ENCODE measurements at regions not wholly inside any gene's neighbourhood (a gene's known extent, or its start where the extent isn't known, plus 50 kb on each side); places are given as distances from the start of the nearest gene placed in this dataset.

- no peaks in the 10 kb centered on the region for H3K36me3 ChIP-seq (ENCODE audit: insufficient read depth, low read length)
- no peak overlapping the region for H3K9ac ChIP-seq (ENCODE audit: low read depth, low read length)
- no peaks in the 10 kb centered on the region for H3K9me3 ChIP-seq (ENCODE audit: control insufficient read depth, insufficient read depth, low read length)
- H3K4me1 ChIP-seq (ENCODE audit: insufficient read depth, low read length), result 0 out of 2 replicates have a peak, but pooled peaks cover 6% of the 10 kb centered on the region
Observed at GRCh38 chr9:89732295-89732938, 127.6 kb downstream of the GADD45G start.

- H3K4me1 ChIP-seq (ENCODE audit: insufficient read depth, low read length), result 0 out of 2 replicates have a peak, but pooled peaks cover 6% of the 10 kb centered on the region
- H3K9me3 ChIP-seq (ENCODE audit: control insufficient read depth, insufficient read depth, low read length), result no peaks in the 10 kb centered on the region
- H3K9ac ChIP-seq (ENCODE audit: low read depth, low read length), result no peak overlapping the region
- no peaks in the 10 kb centered on the region for H3K36me3 ChIP-seq (ENCODE audit: insufficient read depth, low read length)
Observed at GRCh38 chr9:89732939-89733324, 128.1 kb downstream of the GADD45G start.

- no peak overlapping the region for H3K9ac ChIP-seq (ENCODE audit: low read depth, low read length)
- H3K36me3 ChIP-seq (ENCODE audit: insufficient read depth, low read length), result no peaks in the 10 kb centered on the region
- H3K4me1 ChIP-seq (ENCODE audit: insufficient read depth, low read length), result no peaks in the 10 kb centered on the region
- H3K9me3 ChIP-seq (ENCODE audit: control insufficient read depth, insufficient read depth, low read length), result no peaks in the 10 kb centered on the region
Observed at GRCh38 chr9:89734600-89735041, 129.8 kb downstream of the GADD45G start.

GRCh38 chr9:89738137-89738932, 133.5 kb downstream of the GADD45G start:
- no peak overlapping the region for H3K9ac ChIP-seq (ENCODE audit: low read depth, low read length)
- H3K36me3 ChIP-seq (ENCODE audit: insufficient read depth, low read length), result no peaks in the 10 kb centered on the region
- H3K9me3 ChIP-seq (ENCODE audit: control insufficient read depth, insufficient read depth, low read length), result no peaks in the 10 kb centered on the region
- no peaks in the 10 kb centered on the region for H3K4me1 ChIP-seq (ENCODE audit: insufficient read depth, low read length)

GRCh38 chr9:89739511-89739910, 134.7 kb downstream of the GADD45G start:
- Histone ChIP-seq H3K9me3 (ENCODE audit: control insufficient read depth, insufficient read depth, low read length) (no peaks in the 10 kb centered on the region), H3K4me1 (ENCODE audit: insufficient read depth, low read length) (peaks cover 6% of the 10 kb centered on the region; the same call in 1 of the 2 replicates), H3K36me3 (ENCODE audit: insufficient read depth, low read length) (no peaks in the 10 kb centered on the region), H3K9ac (ENCODE audit: low read depth, low read length) (no peak overlapping the region)

GRCh38 chr9:89739916-89740315, 135.1 kb downstream of the GADD45G start:
- H3K9ac ChIP-seq (ENCODE audit: low read depth, low read length), result no peak overlapping the region
- no peaks in the 10 kb centered on the region for H3K9me3 ChIP-seq (ENCODE audit: control insufficient read depth, insufficient read depth, low read length)
- H3K36me3 ChIP-seq (ENCODE audit: insufficient read depth, low read length), result no peaks in the 10 kb centered on the region
- peaks cover 6% of the 10 kb centered on the region; the same call in 1 of the 2 replicates for H3K4me1 ChIP-seq (ENCODE audit: insufficient read depth, low read length)

GRCh38 chr9:89740722-89741121, 135.9 kb downstream of the GADD45G start:
- Histone ChIP-seq H3K9ac (ENCODE audit: low read depth, low read length) (no peak overlapping the region), H3K36me3 (ENCODE audit: insufficient read depth, low read length) (no peaks in the 10 kb centered on the region), H3K4me1 (ENCODE audit: insufficient read depth, low read length) (peaks cover 6% of the 10 kb centered on the region; the same call in 1 of the 2 replicates), H3K9me3 (ENCODE audit: control insufficient read depth, insufficient read depth, low read length) (no peaks in the 10 kb centered on the region)

GRCh38 chr9:89742660-89743059, 137.8 kb downstream of the GADD45G start:
- H3K9ac ChIP-seq (ENCODE audit: low read depth, low read length), result no peak overlapping the region
- H3K4me1 ChIP-seq (ENCODE audit: insufficient read depth, low read length), result peaks cover 6% of the 10 kb centered on the region; the same call in 1 of the 2 replicates
- no peaks in the 10 kb centered on the region for H3K36me3 ChIP-seq (ENCODE audit: insufficient read depth, low read length)
- H3K9me3 ChIP-seq (ENCODE audit: control insufficient read depth, insufficient read depth, low read length), result no peaks in the 10 kb centered on the region

- peaks cover 6% of the 10 kb centered on the region; the same call in 1 of the 2 replicates for H3K4me1 ChIP-seq (ENCODE audit: insufficient read depth, low read length)
- no peak overlapping the region for H3K9ac ChIP-seq (ENCODE audit: low read depth, low read length)
- no peaks in the 10 kb centered on the region for H3K36me3 ChIP-seq (ENCODE audit: insufficient read depth, low read length)
- no peaks in the 10 kb centered on the region for H3K9me3 ChIP-seq (ENCODE audit: control insufficient read depth, insufficient read depth, low read length)
Observed at GRCh38 chr9:89743216-89743572, 138.4 kb downstream of the GADD45G start.

GRCh38 chr9:89743573-89744254, 138.9 kb downstream of the GADD45G start:
- peaks cover 6% of the 10 kb centered on the region; the same call in 1 of the 2 replicates for H3K4me1 ChIP-seq (ENCODE audit: insufficient read depth, low read length)
- H3K36me3 ChIP-seq (ENCODE audit: insufficient read depth, low read length), result no peaks in the 10 kb centered on the region
- no peaks in the 10 kb centered on the region for H3K9me3 ChIP-seq (ENCODE audit: control insufficient read depth, insufficient read depth, low read length)
- H3K9ac ChIP-seq (ENCODE audit: low read depth, low read length), result no peak overlapping the region

- no peaks in the 10 kb centered on the region for H3K36me3 ChIP-seq (ENCODE audit: insufficient read depth, low read length)
- no peaks in the 10 kb centered on the region for H3K9me3 ChIP-seq (ENCODE audit: control insufficient read depth, insufficient read depth, low read length)
- peaks cover 6% of the 10 kb centered on the region; the same call in 1 of the 2 replicates for H3K4me1 ChIP-seq (ENCODE audit: insufficient read depth, low read length)
- no peak overlapping the region for H3K9ac ChIP-seq (ENCODE audit: low read depth, low read length)
Observed at GRCh38 chr9:89744255-89744648, 139.4 kb downstream of the GADD45G start.

GRCh38 chr9:89744730-89745129, 139.9 kb downstream of the GADD45G start:
- peaks cover 6% of the 10 kb centered on the region; the same call in 1 of the 2 replicates for H3K4me1 ChIP-seq (ENCODE audit: insufficient read depth, low read length)
- H3K36me3 ChIP-seq (ENCODE audit: insufficient read depth, low read length), result no peaks in the 10 kb centered on the region
- H3K9me3 ChIP-seq (ENCODE audit: control insufficient read depth, insufficient read depth, low read length), result no peaks in the 10 kb centered on the region
- no peak overlapping the region for H3K9ac ChIP-seq (ENCODE audit: low read depth, low read length)

- Histone ChIP-seq H3K4me1 (ENCODE audit: insufficient read depth, low read length) (peaks cover 6% of the 10 kb centered on the region; the same call in 1 of the 2 replicates), H3K9ac (ENCODE audit: low read depth, low read length) (no peak overlapping the region), H3K9me3 (ENCODE audit: control insufficient read depth, insufficient read depth, low read length) (no peaks in the 10 kb centered on the region), H3K36me3 (ENCODE audit: insufficient read depth, low read length) (no peaks in the 10 kb centered on the region)
Observed at GRCh38 chr9:89745601-89746376, 141.0 kb downstream of the GADD45G start.

Measured in ES-I3 (cell line).